HG03457 (cell line): ENCODE measurements at regions not wholly inside any gene's neighbourhood (a gene's known extent, or its start where the extent isn't known, plus 50 kb on each side); places are given as distances from the start of the nearest gene placed in this dataset.

Experiments
- ATAC-seq: cut with Tn5 transposase; IDR thresholded peaks from one replicate; pipeline ENCODE4 v1.9.1; 2021; ENCODE audit warnings: moderate number of reproducible peaks; ENCODE audit not compliant: unreplicated experiment

- ATAC-seq: no peak
These were observed 820.4 kb downstream of the LUZP2 start for GRCh38 chr11:25317216-25317615.

- ATAC-seq: no peak
These were observed 822.3 kb downstream of the LUZP2 start for GRCh38 chr11:25319127-25319526.

- ATAC-seq: no peak
These were observed 830.8 kb downstream of the LUZP2 start for GRCh38 chr11:25327656-25328055.

- ATAC-seq: no peak
These were observed 842.4 kb downstream of the LUZP2 start for GRCh38 chr11:25339281-25339680.

GRCh38 chr11:25349537-25349936 lies 852.7 kb downstream of the LUZP2 start:
- no peak for ATAC-seq

GRCh38 chr11:25350899-25351803 lies 854.3 kb downstream of the LUZP2 start:
- no peak for ATAC-seq

GRCh38 chr11:25357133-25357532 lies 860.3 kb downstream of the LUZP2 start:
- ATAC-seq: no peak

- ATAC-seq: no peak
These were observed 880.6 kb downstream of the LUZP2 start for GRCh38 chr11:25377466-25377865.

GRCh38 chr11:25396847-25397246 lies 900.0 kb downstream of the LUZP2 start:
- no peak for ATAC-seq

- ATAC-seq: no peak
These were observed 911.3 kb downstream of the LUZP2 start for GRCh38 chr11:25408146-25408545.

- ATAC-seq: no peak
These were observed 916.1 kb upstream of the ANO3 start for GRCh38 chr11:25415793-25416192.

GRCh38 chr11:25423436-25424199 lies 908.3 kb upstream of the ANO3 start:
- no peak for ATAC-seq

GRCh38 chr11:25432376-25432775 lies 899.6 kb upstream of the ANO3 start:
- no peak for ATAC-seq

GRCh38 chr11:25435197-25435596 lies 896.7 kb upstream of the ANO3 start:
- ATAC-seq: no peak

GRCh38 chr11:25436326-25436725 lies 895.6 kb upstream of the ANO3 start:
- ATAC-seq: no peak

- ATAC-seq: no peak
These were observed 890.5 kb upstream of the ANO3 start for GRCh38 chr11:25441421-25441820.

- no peak for ATAC-seq
These were observed 882.8 kb upstream of the ANO3 start for GRCh38 chr11:25449091-25449490.

GRCh38 chr11:25453471-25453870 lies 878.5 kb upstream of the ANO3 start:
- no peak for ATAC-seq

GRCh38 chr11:25456211-25456610 lies 875.7 kb upstream of the ANO3 start:
- ATAC-seq: no peak

- ATAC-seq: no peak
These were observed 847.9 kb upstream of the ANO3 start for GRCh38 chr11:25483915-25484635.

GRCh38 chr11:25485315-25485714 lies 846.6 kb upstream of the ANO3 start:
- no peak for ATAC-seq
